HG02973 (cell line): ENCODE measurements at regions not wholly inside any gene's neighbourhood (a gene's known extent, or its start where the extent isn't known, plus 50 kb on each side); places are given as distances from the start of the nearest gene placed in this dataset.

Experiments
- ATAC-seq: cut with Tn5 transposase; IDR thresholded peaks from one replicate; pipeline ENCODE4 v1.9.1; 2021; ENCODE audit warnings: moderate library complexity; ENCODE audit not compliant: unreplicated experiment

DNA sequence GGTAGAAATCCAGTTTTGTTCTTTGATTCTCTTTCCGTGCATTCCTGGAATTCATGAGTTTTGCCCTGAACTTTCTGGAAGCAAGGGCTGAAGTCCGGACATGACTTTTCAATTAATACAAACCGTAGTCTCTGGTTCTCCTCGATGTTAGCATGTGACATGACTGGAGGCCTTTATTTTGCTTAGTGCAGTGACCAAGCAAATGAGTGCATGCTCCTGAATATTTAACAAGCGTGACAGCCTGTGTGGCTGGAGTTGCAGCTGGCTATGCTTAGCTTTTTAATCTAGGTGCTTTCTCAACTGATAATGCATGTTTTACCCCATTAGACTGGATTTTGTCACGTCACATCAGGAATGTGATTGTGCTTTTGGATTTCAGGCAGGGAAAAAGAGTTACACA, 302.1 kb downstream of the MAP2K6 start:
- no peak for ATAC-seq

- ATAC-seq, result no peak
Observed at GRCh38 chr17:69717214-69717613, 302.7 kb downstream of the MAP2K6 start.

DNA sequence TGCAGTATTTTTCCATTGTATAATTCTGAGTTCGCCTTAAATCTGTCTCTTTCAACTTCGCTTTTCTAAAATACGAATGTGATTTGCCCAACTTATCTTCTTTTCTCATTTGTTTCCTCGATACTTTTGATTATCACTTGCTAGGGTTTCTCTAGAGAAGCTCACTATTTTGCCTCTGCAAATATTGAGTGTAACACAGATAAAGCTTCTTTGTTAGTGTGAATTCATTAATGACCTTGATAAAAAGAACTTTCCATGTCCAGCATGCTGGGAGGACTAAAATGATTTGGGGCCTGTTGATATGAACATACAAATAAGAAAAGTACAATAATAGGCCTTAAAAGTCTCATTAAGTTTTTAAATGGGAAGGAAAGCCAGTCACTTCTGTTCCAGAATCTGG, 303.3 kb downstream of the MAP2K6 start:
- ATAC-seq, result no peak

DNA sequence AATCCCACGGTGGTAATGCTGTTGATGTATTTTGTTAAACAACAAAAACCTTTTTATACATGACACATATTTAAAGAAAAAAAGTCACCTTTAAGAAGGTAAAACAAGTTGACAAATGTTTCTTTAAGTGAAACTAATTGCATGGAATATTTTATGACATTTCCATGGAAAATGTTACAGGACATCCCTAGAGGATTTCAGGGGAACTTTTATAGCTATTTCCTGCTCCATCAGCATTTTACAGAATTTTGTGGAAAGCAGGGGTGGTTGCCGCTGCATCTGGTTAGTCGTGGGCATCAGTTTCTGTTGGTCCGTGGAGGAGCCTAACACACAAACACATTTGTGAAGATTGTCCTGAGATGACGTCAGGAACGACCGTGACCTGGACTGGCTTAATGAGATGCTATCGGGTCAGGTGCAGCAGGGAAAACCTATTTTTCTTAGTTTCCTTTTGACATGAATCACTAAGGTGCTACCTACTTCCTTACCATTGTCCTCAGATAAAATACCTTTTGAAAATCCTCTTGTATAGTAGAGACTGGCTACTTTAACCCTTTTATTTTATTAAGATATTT, 305.1 kb downstream of the MAP2K6 start:
- no peak for ATAC-seq

DNA sequence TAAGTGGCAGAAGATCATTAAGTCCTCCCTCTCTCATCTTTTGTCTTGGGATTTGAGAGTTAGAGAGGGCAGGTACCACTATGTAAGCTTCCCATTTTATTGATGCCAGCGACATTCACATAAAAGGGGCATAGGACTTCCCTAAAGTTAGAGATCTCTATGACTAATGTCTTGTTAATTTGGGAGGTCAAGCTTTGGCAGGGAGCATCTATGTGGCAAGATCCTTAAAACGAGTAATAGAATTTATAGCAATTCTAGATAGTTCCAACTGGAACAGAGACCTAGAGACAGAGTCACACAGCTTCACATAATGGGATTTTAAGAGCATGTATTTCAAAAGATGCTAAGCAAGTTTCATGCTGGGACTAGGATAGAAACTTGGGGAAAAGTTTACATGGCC, 308.0 kb downstream of the MAP2K6 start:
- no peak for ATAC-seq

DNA sequence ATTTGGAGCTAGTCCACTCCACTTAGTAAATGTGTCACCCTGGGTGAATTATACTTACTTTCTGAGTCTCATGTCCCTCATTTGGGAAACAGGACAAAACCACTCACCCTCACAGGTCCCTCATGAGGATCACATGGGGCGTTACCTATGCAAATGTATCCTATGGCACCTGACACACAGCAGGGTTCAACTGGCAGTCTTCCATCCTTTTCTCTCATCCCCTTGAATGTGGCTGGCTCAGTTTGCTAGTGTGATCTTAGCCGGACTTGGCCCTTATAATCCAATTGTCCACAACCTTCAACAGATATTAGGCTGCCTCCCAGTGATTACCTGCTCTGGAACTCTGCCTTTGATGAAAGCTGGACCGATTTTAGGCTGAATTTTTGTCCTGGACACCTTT, 308.8 kb downstream of the MAP2K6 start:
- ATAC-seq, result no peak

DNA sequence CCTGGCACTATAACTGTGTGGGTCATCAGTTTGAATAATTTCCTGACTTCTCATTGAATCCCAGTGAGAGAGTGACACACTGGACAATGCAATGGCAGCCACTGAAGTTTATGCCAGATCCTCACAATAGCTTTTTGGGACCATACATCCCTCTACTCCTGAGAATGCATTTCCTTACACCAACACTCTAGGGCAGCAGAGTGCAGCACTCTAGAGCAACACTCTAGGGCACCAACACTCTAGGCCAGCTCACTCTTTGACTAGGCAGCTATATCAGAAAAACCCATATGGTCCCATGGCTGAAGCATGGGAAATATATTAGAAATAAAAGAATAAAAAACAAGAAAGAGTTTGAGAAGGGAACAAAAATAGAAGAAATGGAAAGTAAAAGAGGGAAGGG, 309.2 kb downstream of the MAP2K6 start:
- ATAC-seq, result no peak

GRCh38 chr17:69724238-69724637, 309.7 kb downstream of the MAP2K6 start:
- no peak for ATAC-seq

DNA sequence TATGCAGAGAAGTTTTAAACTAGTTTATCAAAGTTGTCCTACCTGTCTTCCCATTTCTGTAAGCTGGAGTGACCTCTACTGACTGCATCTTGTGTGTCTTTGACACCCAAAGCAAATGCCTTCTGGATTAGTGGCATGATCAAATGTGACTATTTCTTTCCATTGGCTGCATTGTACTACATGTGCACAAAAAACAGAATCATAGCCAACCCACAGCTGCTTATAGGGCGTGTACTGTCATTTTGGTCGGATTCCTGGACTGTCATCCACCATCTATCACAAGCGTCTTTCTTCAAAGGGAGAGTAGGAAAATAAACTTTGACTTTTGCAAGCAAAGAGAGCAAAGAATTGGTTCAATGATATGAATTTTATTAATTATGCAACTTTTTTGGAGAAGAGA, 310.6 kb downstream of the MAP2K6 start:
- ATAC-seq, result no peak

- no peak for ATAC-seq
Observed at GRCh38 chr17:69728816-69729215, 314.3 kb downstream of the MAP2K6 start.

- no peak for ATAC-seq
Observed at GRCh38 chr17:69729944-69730343, 315.4 kb downstream of the MAP2K6 start.

DNA sequence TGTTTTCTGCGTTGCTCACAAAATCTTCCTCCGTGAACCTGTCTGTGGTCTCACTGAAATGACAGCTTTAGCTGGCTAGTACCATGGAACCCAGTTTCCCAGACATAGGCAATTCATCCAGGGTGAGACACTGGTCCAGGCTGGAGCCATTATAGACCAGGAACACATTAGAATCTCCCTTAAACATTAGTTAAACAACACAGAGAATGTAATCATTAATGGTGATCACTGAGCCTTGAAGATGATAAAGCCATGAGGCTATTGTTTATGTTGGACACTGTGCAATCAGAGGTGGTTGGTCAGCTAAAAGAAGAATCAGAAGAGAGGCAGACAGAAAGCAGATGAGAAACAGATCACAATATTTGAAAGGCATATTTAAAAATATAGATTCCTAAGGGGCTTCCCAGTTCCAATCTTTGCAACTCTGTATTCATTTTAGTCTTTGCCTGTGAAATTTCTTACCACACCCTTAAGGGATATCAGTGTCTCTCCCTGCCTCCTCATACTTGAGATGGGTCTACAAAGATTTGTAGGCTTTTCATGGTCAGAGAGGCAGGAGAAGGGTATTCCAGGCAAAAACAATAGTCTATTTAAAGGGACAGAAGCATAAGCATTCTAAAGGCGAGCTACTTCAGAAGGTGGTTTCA, 317.9 kb downstream of the MAP2K6 start:
- no peak for ATAC-seq

GRCh38 chr17:69733171-69734012, 318.9 kb downstream of the MAP2K6 start:
- ATAC-seq, result no peak

GRCh38 chr17:69734656-69735055, 320.2 kb downstream of the MAP2K6 start:
- no peak for ATAC-seq

- no peak for ATAC-seq
Observed at GRCh38 chr17:69735285-69735684, 320.8 kb downstream of the MAP2K6 start.

GRCh38 chr17:69743091-69743490, 328.6 kb downstream of the MAP2K6 start:
- no peak for ATAC-seq

DNA sequence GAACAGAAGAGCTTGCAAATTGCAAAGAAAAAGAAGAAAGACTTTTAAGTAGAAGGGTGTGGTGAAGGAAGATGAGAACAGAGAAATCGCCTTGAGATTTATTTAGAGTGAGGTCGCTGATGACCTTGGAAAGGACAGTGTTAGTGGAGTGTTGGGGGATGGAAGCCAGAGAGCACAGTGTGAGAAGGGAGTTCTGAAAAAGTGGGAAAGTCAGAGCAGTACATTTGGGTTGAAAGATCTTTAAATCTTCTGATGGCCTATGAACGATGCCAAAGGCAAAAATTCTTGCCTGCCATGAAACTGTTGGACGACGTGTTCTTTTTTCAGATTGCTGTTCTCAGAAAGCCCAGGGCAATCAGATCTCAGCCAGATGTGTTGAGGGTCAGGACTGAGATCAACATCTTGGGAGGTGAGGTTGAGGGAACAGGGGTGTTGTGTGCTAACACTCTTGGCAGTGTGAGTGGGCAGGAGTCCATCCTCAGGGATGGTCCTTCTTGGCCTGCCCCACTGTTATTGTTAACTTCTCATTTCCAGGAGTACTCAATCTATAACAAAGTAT, 330.1 kb downstream of the MAP2K6 start:
- no peak for ATAC-seq

- no peak for ATAC-seq
Observed at GRCh38 chr17:69749911-69750310, 325.1 kb upstream of the KCNJ16 start.

- ATAC-seq, result no peak
Observed at GRCh38 chr17:69757688-69758430, 317.2 kb upstream of the KCNJ16 start.

DNA sequence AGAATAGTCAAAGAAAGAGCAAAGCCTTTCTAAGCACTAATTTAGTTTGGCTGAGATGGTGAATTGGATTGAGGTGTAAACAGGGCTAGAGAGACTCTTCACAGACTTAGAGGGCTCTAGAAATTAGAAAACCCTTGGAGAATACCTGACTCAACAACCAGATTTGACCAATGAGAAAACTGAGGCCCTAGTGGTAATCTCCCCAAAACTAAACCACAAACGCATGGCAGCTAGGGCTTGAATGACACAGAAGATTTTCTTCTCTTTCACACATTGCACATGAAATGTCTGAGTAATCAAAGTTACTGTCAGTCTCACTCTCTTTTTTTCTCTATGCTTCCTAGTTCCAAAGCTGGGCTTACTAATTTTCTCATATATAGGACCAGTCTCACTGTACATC, 314.5 kb upstream of the KCNJ16 start:
- no peak for ATAC-seq

DNA sequence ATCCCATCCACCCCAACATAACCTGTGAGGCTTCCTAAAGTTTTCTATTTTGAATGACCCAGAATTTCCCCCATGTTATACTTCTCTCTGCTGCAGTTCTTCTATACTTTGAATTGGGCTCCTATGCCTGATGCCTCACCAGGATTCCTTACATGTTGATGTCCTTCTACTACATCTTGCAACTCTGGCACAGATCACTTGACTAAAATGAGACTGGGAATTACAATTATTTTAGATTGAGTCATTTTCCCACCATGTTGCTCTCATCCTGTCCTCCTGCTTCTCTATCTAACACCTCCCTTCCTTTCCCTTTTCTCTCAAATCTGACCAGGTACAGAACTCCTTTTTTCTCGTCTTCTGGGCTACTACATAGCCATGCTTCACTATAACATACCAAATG, 314.0 kb upstream of the KCNJ16 start:
- ATAC-seq, result no peak
